Stimulated activated CD4-positive, alpha-beta T cell treated with anti-CD3 and anti-CD28 coated beads, Interleukin-12 subunit alpha, Interleukin-12 subunit beta, amount 100 ng/mL, for 24 hours (primary cell): ENCODE measurements at regions not wholly inside any gene's neighbourhood (a gene's known extent, or its start where the extent isn't known, plus 50 kb on each side); places are given as distances from the start of the nearest gene placed in this dataset.
"Not testable (repeated sequence)": the region's sequence is repeated elsewhere in the genome, so short reads cannot be mapped to it uniquely, and the experiment has no call there.

ENCODE experiments used
- DNase-seq, 2 experiments: peaks; one replicate each; pipeline ENCODE4 v3.0.0-alpha.2; 2020; ENCODE audit warnings: low read depth in 2 of 2

- no peak for DNase-seq
Observed at GRCh38 chr6:128597956-128598355, 77.6 kb upstream of the PTPRK start.

DNA sequence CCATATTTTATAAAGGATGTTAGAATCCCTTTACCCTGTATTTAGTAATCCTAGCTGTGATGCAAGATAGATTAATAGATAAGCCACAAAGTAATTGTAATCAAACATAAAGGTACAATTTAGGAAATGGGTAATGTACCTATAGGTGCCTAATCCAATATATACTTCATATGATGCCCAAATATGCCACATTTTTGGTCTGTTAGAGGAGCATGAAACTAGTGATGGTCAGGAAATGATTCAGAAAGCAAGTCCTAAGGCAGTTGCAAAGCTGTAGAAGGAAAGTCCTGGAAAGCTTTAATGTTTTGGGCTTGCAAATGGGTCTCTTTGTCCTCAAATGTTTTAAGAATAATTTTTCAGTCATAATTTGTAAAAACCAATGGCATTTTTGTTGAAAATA lies 76.6 kb upstream of the PTPRK start:
- DNase-seq, result no peak

GRCh38 chr6:128595544-128595943 lies 75.1 kb upstream of the PTPRK start:
- no peak for DNase-seq

DNA sequence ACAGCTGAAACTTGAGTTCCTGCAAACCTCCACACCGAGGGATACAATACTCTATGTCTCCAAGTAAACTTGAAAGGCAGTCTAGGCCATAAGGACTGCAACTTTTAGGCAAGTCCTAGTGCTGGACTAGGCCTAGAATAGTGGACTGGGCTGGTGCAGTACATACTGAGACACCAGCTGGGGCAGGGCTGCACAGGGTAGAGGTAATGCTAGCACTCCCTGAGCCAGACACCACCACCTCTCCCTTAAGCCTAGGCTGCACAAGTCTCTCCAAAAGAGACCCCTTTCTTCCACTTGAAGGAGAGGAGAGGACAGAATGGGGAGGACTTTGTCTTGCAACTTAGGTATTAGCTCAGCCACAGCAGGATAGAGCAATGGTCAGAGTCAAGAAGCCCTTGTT lies 65.7 kb upstream of the PTPRK start:
- no peak for DNase-seq

- DNase-seq, result no peak
Observed at GRCh38 chr6:128580224-128581110, 60.1 kb upstream of the PTPRK start.

- not testable (repeated sequence) for DNase-seq
Observed at GRCh38 chr6:128575254-128575653, 54.9 kb upstream of the PTPRK start.

DNA sequence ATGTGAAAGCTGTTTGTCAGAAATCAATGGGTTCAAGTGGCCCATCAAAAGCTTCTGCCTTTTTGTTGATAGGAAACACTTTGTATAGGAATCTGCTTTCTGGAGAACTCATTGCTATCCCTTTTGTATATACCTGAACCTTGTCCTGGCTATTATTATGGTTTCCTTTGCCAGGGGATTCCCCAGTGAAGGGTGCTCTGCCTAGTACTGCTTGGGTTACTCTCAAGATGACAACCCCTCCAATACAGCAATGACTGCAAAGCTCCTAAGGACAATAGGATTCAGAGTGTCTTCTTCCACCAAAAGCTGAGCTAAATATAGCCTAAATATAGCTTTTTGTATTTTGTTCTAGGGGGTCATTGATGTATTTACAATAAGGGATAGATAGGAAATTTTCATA lies 54.0 kb upstream of the PTPRK start:
- DNase-seq, result no peak

DNA sequence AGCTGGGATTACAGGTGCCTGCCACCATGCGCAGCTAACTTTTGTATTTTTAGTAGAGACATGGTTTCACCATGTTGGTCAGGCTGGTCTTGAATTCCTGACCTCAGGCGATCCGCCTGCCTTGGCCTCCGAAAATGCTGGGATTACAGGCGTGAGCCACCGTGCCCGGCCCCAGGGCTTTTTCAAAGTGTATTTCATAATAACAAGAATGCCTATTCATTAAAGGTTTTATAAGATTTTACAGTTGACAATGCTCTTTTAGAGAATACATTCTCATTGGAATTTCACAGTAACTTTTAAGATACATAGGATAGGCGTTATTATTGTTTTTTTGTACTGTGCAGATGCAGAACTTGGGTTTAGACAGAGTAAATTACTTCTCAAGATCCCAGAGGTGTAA lies 52.6 kb upstream of the PTPRK start:
- DNase-seq, result no peak

DNA sequence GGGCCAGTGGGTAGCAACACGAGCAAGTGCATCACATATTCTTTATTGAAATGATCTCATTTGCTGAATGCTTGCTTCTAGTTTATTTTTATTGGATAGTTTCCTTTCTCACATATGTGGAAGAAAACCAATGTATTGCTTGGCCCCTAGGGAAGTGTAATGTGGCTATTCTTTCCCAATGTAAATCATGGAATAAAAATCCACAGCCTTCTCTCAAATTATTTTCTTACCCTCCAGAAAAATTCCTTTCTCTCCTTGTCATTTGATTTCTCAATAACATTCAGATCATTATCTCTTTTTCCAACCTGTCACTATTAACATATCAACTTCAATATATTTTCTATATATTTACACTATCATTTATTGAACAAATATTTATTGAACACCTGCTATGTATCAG lies 51.9 kb upstream of the PTPRK start:
- DNase-seq, result no peak

GRCh38 chr6:128570680-128571063 lies 50.3 kb upstream of the PTPRK start:
- no peak for DNase-seq

DNA sequence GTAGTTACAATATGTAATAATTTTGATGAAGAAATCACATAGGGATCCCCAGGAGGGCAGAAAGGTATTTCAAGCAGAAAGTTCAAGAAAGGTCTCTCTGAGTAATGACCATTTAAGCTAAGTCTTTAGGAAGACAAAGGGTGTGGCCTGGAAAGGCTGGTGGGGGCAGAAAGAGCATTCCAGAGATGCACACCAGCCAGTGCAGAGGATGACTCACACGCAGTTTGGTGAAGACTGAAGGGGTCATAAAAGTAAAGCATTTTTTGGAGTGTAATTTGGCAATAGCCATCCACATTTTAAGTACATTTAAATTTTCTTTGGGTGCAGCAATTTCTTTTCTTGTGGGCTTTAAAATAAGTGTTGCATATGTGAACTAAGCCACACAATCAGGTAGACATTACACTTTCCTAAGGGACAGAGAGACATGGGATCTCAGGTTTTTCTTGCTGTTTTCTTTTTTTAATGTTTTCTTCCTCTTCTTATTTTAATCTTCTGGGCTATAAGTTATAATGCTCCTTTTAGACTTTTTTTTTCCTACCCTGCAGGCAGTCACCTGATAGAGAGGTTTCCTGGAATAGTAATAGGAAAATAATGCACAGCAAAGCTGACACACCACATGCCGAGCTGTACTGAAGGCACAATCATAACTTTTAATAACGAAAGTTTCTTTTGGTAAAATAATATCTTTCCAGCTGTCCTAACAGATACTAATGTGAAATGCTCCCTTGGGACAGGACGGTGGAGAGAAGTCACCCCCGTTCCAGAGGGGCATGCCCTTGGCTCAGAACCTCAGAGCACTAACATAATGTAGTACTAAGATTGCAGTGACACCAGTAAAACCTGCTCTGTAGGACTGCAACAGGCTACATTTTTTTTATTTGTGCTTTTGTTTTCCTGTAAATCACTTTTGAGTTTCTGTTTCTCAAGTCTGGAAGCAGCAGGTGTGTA lies 49.6 kb upstream of the PTPRK start:
- DNase-seq, result no peak
